Liver (tissue), 8 donors: ENCODE measurements at regions not wholly inside any gene's neighbourhood (a gene's known extent, or its start where the extent isn't known, plus 50 kb on each side); places are given as distances from the start of the nearest gene placed in this dataset.

Source experiments
- DNase-seq: peaks from one replicate; pipeline ENCODE4 v3.0.0-alpha.2; 2017; ENCODE audit warnings: low spot score
- H3K27ac ChIP-seq, 2 donors: one replicate each; pipeline ENCODE4 v1.7.0; 2013; ENCODE audit warnings: inconsistent platforms in 2 of 2, low read length in 2 of 2, control low read depth in 1 of 2, low read depth in 1 of 2, mild to moderate bottlenecking in 1 of 2
- H3K27me3 ChIP-seq, 4 donors: one replicate each; pipeline versions ENCODE4 v1.6.1 to v1.7.0; 2013; ENCODE audit warnings: low read length in 3 of 4, inconsistent platforms in 1 of 4, mild to moderate bottlenecking in 1 of 4, moderate library complexity in 1 of 4; ENCODE audit not compliant: control insufficient read depth in 4 of 4, insufficient read depth in 4 of 4
- H3K36me3 ChIP-seq, 4 donors: one replicate each; pipeline versions ENCODE4 v1.6.1 to v1.7.0; 2013; ENCODE audit warnings: low read length in 3 of 4, mild to moderate bottlenecking in 3 of 4, low read depth in 1 of 4, moderate library complexity in 1 of 4; ENCODE audit not compliant: control insufficient read depth in 4 of 4, insufficient read depth in 3 of 4
- H3K4me1 ChIP-seq, 4 donors: one replicate each; pipeline versions ENCODE4 v1.6.1 to v1.7.0; 2013; ENCODE audit warnings: low read length in 3 of 4, mild to moderate bottlenecking in 3 of 4, moderate library complexity in 1 of 4; ENCODE audit not compliant: control insufficient read depth in 4 of 4, insufficient read depth in 4 of 4
- H3K4me3 ChIP-seq, 3 donors: one replicate each; pipeline versions ENCODE4 v1.6.1 to v1.7.0; 2013; ENCODE audit warnings: low read length in 3 of 3, control low read depth in 1 of 3, low read depth in 1 of 3, mild to moderate bottlenecking in 1 of 3
- H3K9ac ChIP-seq, 2 donors: one replicate each; pipeline ENCODE4 v1.7.0; 2013; ENCODE audit warnings: low read length in 2 of 2, mild to moderate bottlenecking in 2 of 2, moderate library complexity in 2 of 2, control low read depth in 1 of 2, low read depth in 1 of 2
- H3K9me3 ChIP-seq, 4 donors: one replicate each; pipeline versions ENCODE4 v1.6.1 to v1.7.0; 2013; ENCODE audit warnings: low read length in 3 of 4; ENCODE audit not compliant: control insufficient read depth in 4 of 4
- EGR1 ChIP-seq, 2 donors: IDR thresholded peaks; 2 replicates each; pipeline ENCODE4 v1.6.1; 2016 to 2018; ENCODE audit warnings: antibody characterized with exemption in 2 of 2, low read depth in 2 of 2
- FOXA2 ChIP-seq: IDR thresholded peaks from 2 replicates; pipeline ENCODE4 v1.6.1; 2016; ENCODE audit warnings: antibody characterized with exemption
- GABPA ChIP-seq, 2 donors: IDR thresholded peaks in 1 of 2; conservative IDR thresholded peaks in 1 of 2; 2 replicates each; pipeline ENCODE4 v1.6.1; 2016; ENCODE audit warnings: antibody characterized with exemption in 2 of 2, mild to moderate bottlenecking in 1 of 2, moderate library complexity in 1 of 2
- HNF4A ChIP-seq, 2 donors: conservative IDR thresholded peaks; 2 replicates each; pipeline ENCODE4 v1.6.1; 2016; ENCODE audit warnings: antibody characterized with exemption in 2 of 2, mild to moderate bottlenecking in 2 of 2
- HNF4G ChIP-seq: IDR thresholded peaks from 2 replicates; pipeline ENCODE4 v1.6.1; 2016; ENCODE audit warnings: antibody characterized with exemption
- JUND ChIP-seq, 2 donors: IDR thresholded peaks; 2 replicates each; pipeline ENCODE4 v1.6.1; 2016; ENCODE audit warnings: antibody characterized with exemption in 2 of 2
- NR2F2 ChIP-seq: IDR thresholded peaks from 2 replicates; pipeline ENCODE4 v1.6.1; 2016; ENCODE audit warnings: antibody characterized with exemption
- RAD21 ChIP-seq, 2 donors: IDR thresholded peaks; 2 replicates each; pipeline ENCODE4 v1.6.1; 2016; ENCODE audit warnings: antibody characterized with exemption in 2 of 2, mild to moderate bottlenecking in 2 of 2
- RXRA ChIP-seq, 2 donors: IDR thresholded peaks; 2 replicates each; pipeline ENCODE4 v1.6.1; 2017 to 2018; ENCODE audit warnings: antibody characterized with exemption in 2 of 2, mild to moderate bottlenecking in 1 of 2
- SP1 ChIP-seq: IDR thresholded peaks from 2 replicates; pipeline ENCODE4 v1.6.1; 2018; ENCODE audit warnings: antibody characterized with exemption, mild to moderate bottlenecking
- YY1 ChIP-seq: IDR thresholded peaks from 2 replicates; pipeline ENCODE4 v1.6.1; 2016; ENCODE audit warnings: antibody characterized with exemption, mild to moderate bottlenecking
- WGBS: extraction: QIAGEN DNeasy Blood & Tissue Kit; methylation state at CpG from one replicate; pipeline ENCODE4 v1.1.7; 2013; 5-methylcytosine and 5-hydroxymethylcytosine counted together
- TF ChIP-seq, protein P1 (sequence below): fragments of 150-350 bp; IDR thresholded peaks from 2 replicates; pipeline ENCODE4 v1.5.1; 2017; ENCODE audit warnings: improper control_type of control experiment, low read depth, low read length; ENCODE audit not compliant: missing input control
- TF ChIP-seq, protein P2 (sequence below): IDR thresholded peaks from 2 replicates; pipeline ENCODE4 v1.6.1; 2016; ENCODE audit warnings: antibody characterized with exemption
- TF ChIP-seq, protein P3 (sequence below): IDR thresholded peaks from 2 replicates; pipeline ENCODE4 v1.6.1; 2016; ENCODE audit warnings: antibody characterized with exemption, mild to moderate bottlenecking
- TF ChIP-seq, protein P4 (sequence below): IDR thresholded peaks from 2 replicates; pipeline ENCODE4 v1.6.1; 2016; ENCODE audit warnings: antibody characterized with exemption
- TF ChIP-seq, protein P5 (sequence below): IDR thresholded peaks from 2 replicates; pipeline ENCODE4 v1.6.1; 2016; ENCODE audit warnings: antibody characterized with exemption
- donor health status: healthy.
- donor health status: healthy.
- donor health status: healthy.
- donor health status: healthy.
- donor health status: healthy.

DNA sequence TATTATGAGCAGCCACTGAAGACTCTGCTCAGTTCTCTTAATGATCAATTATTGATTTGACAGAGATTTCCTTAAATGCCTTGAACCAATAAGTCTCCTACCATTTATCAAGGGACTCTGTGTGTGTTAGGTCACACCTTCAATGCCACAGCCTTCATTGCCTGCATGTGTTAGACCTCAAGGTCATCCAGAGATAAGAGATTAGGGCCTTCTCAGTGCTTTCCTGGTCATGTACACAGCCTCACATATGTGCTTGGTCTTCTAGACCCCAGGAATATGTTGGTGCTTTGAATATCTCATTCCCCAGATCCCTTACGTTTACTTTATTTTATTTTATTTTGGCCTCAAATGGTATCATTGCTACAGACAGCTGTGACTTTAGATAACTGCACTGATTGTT, 93.0 kb upstream of the CTAGE1 start:
- peaks cover 0 to 1% (median 0%) of the 10 kb centered on the region in 4 donors for H3K4me1 ChIP-seq
- no peaks in the 10 kb centered on the region for H3K27me3 ChIP-seq
- H3K27ac ChIP-seq = no peak overlapping the region
- DNase-seq = no peak
- TF ChIP-seq, protein P1, sequence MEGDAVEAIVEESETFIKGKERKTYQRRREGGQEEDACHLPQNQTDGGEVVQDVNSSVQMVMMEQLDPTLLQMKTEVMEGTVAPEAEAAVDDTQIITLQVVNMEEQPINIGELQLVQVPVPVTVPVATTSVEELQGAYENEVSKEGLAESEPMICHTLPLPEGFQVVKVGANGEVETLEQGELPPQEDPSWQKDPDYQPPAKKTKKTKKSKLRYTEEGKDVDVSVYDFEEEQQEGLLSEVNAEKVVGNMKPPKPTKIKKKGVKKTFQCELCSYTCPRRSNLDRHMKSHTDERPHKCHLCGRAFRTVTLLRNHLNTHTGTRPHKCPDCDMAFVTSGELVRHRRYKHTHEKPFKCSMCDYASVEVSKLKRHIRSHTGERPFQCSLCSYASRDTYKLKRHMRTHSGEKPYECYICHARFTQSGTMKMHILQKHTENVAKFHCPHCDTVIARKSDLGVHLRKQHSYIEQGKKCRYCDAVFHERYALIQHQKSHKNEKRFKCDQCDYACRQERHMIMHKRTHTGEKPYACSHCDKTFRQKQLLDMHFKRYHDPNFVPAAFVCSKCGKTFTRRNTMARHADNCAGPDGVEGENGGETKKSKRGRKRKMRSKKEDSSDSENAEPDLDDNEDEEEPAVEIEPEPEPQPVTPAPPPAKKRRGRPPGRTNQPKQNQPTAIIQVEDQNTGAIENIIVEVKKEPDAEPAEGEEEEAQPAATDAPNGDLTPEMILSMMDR = no peak
- no peak for TF ChIP-seq HNF4A (conservative IDR thresholded peaks at IDR 0.05)
- TF ChIP-seq, protein P2, sequence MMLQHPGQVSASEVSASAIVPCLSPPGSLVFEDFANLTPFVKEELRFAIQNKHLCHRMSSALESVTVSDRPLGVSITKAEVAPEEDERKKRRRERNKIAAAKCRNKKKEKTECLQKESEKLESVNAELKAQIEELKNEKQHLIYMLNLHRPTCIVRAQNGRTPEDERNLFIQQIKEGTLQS = no peak
- no peak for TF ChIP-seq FOXA2
- no peak for TF ChIP-seq HNF4G
- TF ChIP-seq, protein P3, sequence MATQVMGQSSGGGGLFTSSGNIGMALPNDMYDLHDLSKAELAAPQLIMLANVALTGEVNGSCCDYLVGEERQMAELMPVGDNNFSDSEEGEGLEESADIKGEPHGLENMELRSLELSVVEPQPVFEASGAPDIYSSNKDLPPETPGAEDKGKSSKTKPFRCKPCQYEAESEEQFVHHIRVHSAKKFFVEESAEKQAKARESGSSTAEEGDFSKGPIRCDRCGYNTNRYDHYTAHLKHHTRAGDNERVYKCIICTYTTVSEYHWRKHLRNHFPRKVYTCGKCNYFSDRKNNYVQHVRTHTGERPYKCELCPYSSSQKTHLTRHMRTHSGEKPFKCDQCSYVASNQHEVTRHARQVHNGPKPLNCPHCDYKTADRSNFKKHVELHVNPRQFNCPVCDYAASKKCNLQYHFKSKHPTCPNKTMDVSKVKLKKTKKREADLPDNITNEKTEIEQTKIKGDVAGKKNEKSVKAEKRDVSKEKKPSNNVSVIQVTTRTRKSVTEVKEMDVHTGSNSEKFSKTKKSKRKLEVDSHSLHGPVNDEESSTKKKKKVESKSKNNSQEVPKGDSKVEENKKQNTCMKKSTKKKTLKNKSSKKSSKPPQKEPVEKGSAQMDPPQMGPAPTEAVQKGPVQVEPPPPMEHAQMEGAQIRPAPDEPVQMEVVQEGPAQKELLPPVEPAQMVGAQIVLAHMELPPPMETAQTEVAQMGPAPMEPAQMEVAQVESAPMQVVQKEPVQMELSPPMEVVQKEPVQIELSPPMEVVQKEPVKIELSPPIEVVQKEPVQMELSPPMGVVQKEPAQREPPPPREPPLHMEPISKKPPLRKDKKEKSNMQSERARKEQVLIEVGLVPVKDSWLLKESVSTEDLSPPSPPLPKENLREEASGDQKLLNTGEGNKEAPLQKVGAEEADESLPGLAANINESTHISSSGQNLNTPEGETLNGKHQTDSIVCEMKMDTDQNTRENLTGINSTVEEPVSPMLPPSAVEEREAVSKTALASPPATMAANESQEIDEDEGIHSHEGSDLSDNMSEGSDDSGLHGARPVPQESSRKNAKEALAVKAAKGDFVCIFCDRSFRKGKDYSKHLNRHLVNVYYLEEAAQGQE = no peak
- no peak for TF ChIP-seq RAD21 (IDR thresholded peaks at IDR 0.05)
- TF ChIP-seq, protein P4, sequence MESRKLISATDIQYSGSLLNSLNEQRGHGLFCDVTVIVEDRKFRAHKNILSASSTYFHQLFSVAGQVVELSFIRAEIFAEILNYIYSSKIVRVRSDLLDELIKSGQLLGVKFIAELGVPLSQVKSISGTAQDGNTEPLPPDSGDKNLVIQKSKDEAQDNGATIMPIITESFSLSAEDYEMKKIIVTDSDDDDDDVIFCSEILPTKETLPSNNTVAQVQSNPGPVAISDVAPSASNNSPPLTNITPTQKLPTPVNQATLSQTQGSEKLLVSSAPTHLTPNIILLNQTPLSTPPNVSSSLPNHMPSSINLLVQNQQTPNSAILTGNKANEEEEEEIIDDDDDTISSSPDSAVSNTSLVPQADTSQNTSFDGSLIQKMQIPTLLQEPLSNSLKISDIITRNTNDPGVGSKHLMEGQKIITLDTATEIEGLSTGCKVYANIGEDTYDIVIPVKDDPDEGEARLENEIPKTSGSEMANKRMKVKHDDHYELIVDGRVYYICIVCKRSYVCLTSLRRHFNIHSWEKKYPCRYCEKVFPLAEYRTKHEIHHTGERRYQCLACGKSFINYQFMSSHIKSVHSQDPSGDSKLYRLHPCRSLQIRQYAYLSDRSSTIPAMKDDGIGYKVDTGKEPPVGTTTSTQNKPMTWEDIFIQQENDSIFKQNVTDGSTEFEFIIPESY = no peak
- TF ChIP-seq, protein P5, sequence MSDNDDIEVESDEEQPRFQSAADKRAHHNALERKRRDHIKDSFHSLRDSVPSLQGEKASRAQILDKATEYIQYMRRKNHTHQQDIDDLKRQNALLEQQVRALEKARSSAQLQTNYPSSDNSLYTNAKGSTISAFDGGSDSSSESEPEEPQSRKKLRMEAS = no peak
- no peak for TF ChIP-seq JUND (IDR thresholded peaks at IDR 0.05)
- TF ChIP-seq EGR1 (IDR thresholded peaks at IDR 0.05; ENCODE audit: low read depth in 2 of 2) = no peak
- TF ChIP-seq SP1 = no peak
- no peak for TF ChIP-seq GABPA (IDR thresholded peaks at IDR 0.05 in 1 of 2, conservative IDR thresholded peaks at IDR 0.05 in 1 of 2)
- no peak for TF ChIP-seq NR2F2
- no peak overlapping the region for H3K9ac ChIP-seq
- 87% methylated on average over 1 of the region's 1 CpG for WGBS
- no peak overlapping the region for H3K4me3 ChIP-seq
- H3K9me3 ChIP-seq = no peaks in the 10 kb centered on the region
- H3K36me3 ChIP-seq = no peaks in the 10 kb centered on the region

DNA sequence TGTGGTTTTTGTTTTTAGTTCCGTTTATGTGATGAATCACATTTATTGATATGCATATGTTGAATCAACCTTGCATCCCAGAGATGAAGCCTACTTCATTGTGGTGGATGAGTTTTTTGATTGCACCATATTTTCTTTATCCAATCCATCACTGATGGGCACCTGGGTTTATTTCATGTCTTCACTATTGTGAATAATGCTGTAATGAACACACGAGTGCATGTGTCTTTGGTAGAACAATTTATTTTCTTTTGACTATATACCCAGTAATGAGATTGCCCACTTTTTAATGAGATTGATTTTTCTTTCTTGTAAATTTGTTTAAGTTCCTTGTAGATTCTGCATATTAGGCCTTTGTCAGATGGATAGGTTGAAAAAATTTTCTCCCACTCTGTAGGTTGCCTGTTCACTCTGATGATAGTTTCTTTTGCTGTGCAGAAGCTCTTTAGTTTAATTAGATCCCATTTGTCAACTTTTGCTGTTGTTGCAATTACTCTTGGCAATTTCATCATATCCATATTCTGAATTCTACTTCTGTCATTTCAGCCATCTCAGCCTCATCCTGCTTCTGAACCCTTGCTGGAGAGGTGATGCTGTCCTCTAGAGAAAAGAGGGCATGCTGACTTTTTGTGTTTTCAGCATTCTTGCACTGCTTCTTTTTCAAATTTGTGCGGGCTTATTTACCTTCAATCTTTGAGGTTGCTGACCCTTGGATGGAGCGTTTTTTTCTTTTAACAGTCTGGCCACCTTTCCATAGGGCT, 96.2 kb upstream of the CTAGE1 start:
- H3K4me3 ChIP-seq = no peak overlapping the region
- DNase-seq = no peak
- no peak overlapping the region for H3K9ac ChIP-seq
- H3K27me3 ChIP-seq = no peaks in the 10 kb centered on the region
- H3K4me1 ChIP-seq = peaks cover 0 to 1% (median 0%) of the 10 kb centered on the region in 4 donors
- H3K9me3 ChIP-seq = no peaks in the 10 kb centered on the region
- WGBS = 95% methylated on average over 4 of the region's 4 CpGs
- no peaks in the 10 kb centered on the region for H3K36me3 ChIP-seq
- H3K27ac ChIP-seq = no peak overlapping the region
- no peak for TF ChIP-seq NR2F2
- TF ChIP-seq, protein P1 = no peak
- TF ChIP-seq YY1 = no peak
- no peak for TF ChIP-seq EGR1 (IDR thresholded peaks at IDR 0.05; ENCODE audit: low read depth in 2 of 2)
- TF ChIP-seq FOXA2 = no peak
- no peak for TF ChIP-seq RXRA (IDR thresholded peaks at IDR 0.05)
- TF ChIP-seq SP1 = no peak
- no peak for TF ChIP-seq JUND (IDR thresholded peaks at IDR 0.05)
- TF ChIP-seq, protein P4 = no peak
- TF ChIP-seq HNF4G = no peak
- TF ChIP-seq, protein P2 = no peak
- TF ChIP-seq HNF4A (conservative IDR thresholded peaks at IDR 0.05) = no peak
